ENCODE measurements at regions not wholly inside any gene's neighbourhood (a gene's known extent, or its start where the extent isn't known, plus 50 kb on each side); places are given as distances from the start of the nearest gene placed in this dataset.

- 43 to 46% methylated on average over 3 of the region's 3 CpGs for WGBS, 2 donors
- DNase-seq, result no peak
Observed at GRCh38 chr15:61411902-61412510, 182.9 kb upstream of the RORA start.

GRCh38 chr15:61410662-61411061 lies 181.6 kb upstream of the RORA start:
- H3K36me3 ChIP-seq, result no peaks in the 10 kb centered on the region
- H3K27ac ChIP-seq, result no peak overlapping the region
- no peak for TF ChIP-seq CTCF (IDR thresholded peaks at IDR 0.05)
- TF ChIP-seq POLR2A (IDR thresholded peaks at IDR 0.05), result no peak
- no peaks in the 10 kb centered on the region for H3K4me1 ChIP-seq
- no peaks in the 10 kb centered on the region for H3K9me3 ChIP-seq
- H3K4me3 ChIP-seq (replicated peaks in 1 of 3), result no peak overlapping the region
- intact Hi-C loops (cut with DNase I), result no loop called here
- 90 to 93% methylated on average over 2 of the region's 2 CpGs for WGBS, 2 donors
- H3K27me3 ChIP-seq, result no peaks in the 10 kb centered on the region
- no peak for DNase-seq

More at GRCh38 chr15:61411902-61412510, 182.9 kb upstream of the RORA start:
- intact Hi-C loops (cut with DNase I), result no loop called here
- H3K36me3 ChIP-seq, result no peaks in the 10 kb centered on the region
- no peaks in the 10 kb centered on the region for H3K4me1 ChIP-seq
- no peak overlapping the region for H3K27ac ChIP-seq
- TF ChIP-seq POLR2A (IDR thresholded peaks at IDR 0.05) (no peak), CTCF (IDR thresholded peaks at IDR 0.05) (no peak)
- no peaks in the 10 kb centered on the region for H3K27me3 ChIP-seq
- H3K9me3 ChIP-seq, result no peaks in the 10 kb centered on the region
- H3K4me3 ChIP-seq (replicated peaks in 1 of 3), result no peak overlapping the region

- 94 to 97% methylated on average over 2 of the region's 2 CpGs for WGBS, 2 donors
- H3K9me3 ChIP-seq, result no peaks in the 10 kb centered on the region
- intact Hi-C loops (cut with DNase I), result no loop called here
- no peak overlapping the region for H3K27ac ChIP-seq
- DNase-seq, result peak in 1 of 2 donors; percentile 2
- no peak overlapping the region for H3K4me3 ChIP-seq (replicated peaks in 1 of 3)
- H3K36me3 ChIP-seq, result no peaks in the 10 kb centered on the region
- no peaks in the 10 kb centered on the region for H3K27me3 ChIP-seq
- TF ChIP-seq POLR2A (IDR thresholded peaks at IDR 0.05) (no peak), CTCF (IDR thresholded peaks at IDR 0.05) (no peak)
- H3K4me1 ChIP-seq, result no peaks in the 10 kb centered on the region
Observed at GRCh38 chr15:61404567-61404966, 175.5 kb upstream of the RORA start.

- 80 to 90% methylated on average over 6 of the region's 6 CpGs for WGBS, 2 donors
- TF ChIP-seq POLR2A (IDR thresholded peaks at IDR 0.05) (no peak), CTCF (IDR thresholded peaks at IDR 0.05) (no peak)
Observed at GRCh38 chr15:61403884-61404283, 174.8 kb upstream of the RORA start.

GRCh38 chr15:61401903-61402698 lies 173.0 kb upstream of the RORA start:
- Histone ChIP-seq H3K9me3 (no peaks in the 10 kb centered on the region), H3K4me3 (replicated peaks in 1 of 3) (no peak overlapping the region), H3K27me3 (no peaks in the 10 kb centered on the region), H3K27ac (no peak overlapping the region), H3K36me3 (no peaks in the 10 kb centered on the region), H3K4me1 (no peaks in the 10 kb centered on the region)
- 87 to 96% methylated on average over 6 of the region's 6 CpGs for WGBS, 2 donors
- intact Hi-C loops (cut with DNase I), result no loop called here
- DNase-seq, result no peak
- TF ChIP-seq POLR2A (IDR thresholded peaks at IDR 0.05) (no peak), CTCF (IDR thresholded peaks at IDR 0.05) (no peak)

More at GRCh38 chr15:61403884-61404283, 174.8 kb upstream of the RORA start:
- intact Hi-C loops (cut with DNase I), result no loop called here
- Histone ChIP-seq H3K4me1 (no peaks in the 10 kb centered on the region), H3K27me3 (no peaks in the 10 kb centered on the region), H3K4me3 (replicated peaks in 1 of 3) (no peak overlapping the region), H3K36me3 (no peaks in the 10 kb centered on the region), H3K9me3 (no peaks in the 10 kb centered on the region), H3K27ac (no peak overlapping the region)
- no peak for DNase-seq
